H1 (cell line): ENCODE measurements at regions not wholly inside any gene's neighbourhood (a gene's known extent, or its start where the extent isn't known, plus 50 kb on each side); places are given as distances from the start of the nearest gene placed in this dataset.

Source experiments
- BCL11A ChIP-seq, 2 experiments: IDR thresholded peaks; one replicate each; pipeline ENCODE4 v1.6.1; 2011; ENCODE audit warnings: low read depth in 2 of 2, low read length in 2 of 2, mild to moderate bottlenecking in 2 of 2
- FOSL1 ChIP-seq: IDR thresholded peaks from 2 replicates; pipeline ENCODE4 v1.6.1; 2011; ENCODE audit warnings: mild to moderate bottlenecking, low read depth, low read length, moderate library complexity; ENCODE audit not compliant: insufficient read depth
- KDM1A ChIP-seq: fragments of 200-600, 300-600 bp; sonication (generic); IDR thresholded peaks from 2 replicates; pipeline ENCODE4 v1.7.1; 2016; ENCODE audit warnings: mild to moderate bottlenecking, low read length, borderline replicate concordance
- SIN3A ChIP-seq, 2 experiments: IDR thresholded peaks in 1 of 2; conservative IDR thresholded peaks in 1 of 2; 2 replicates each; pipeline ENCODE4 v1.6.1; 2011 to 2012; ENCODE audit warnings: low read length in 2 of 2, improper control_type of control experiment in 1 of 2, low read depth in 1 of 2, mild to moderate bottlenecking in 1 of 2
- SIRT6 ChIP-seq: IDR thresholded peaks from one replicate; pipeline ENCODE4 v1.7.1; 2012; ENCODE audit warnings: low read length, inconsistent platforms
- SP2 ChIP-seq: IDR thresholded peaks from 2 replicates; pipeline ENCODE4 v1.6.1; 2012; ENCODE audit warnings: mild to moderate bottlenecking, low read length, inconsistent platforms

- TF ChIP-seq KDM1A, result no peak
- no peak for TF ChIP-seq SP2
- no peak for TF ChIP-seq BCL11A (IDR thresholded peaks at IDR 0.05; ENCODE audit: low read depth in 2 of 2, low read length in 2 of 2)
- no peak for TF ChIP-seq SIRT6
- TF ChIP-seq SIN3A (conservative IDR thresholded peaks at IDR 0.05 in 1 of 2, IDR thresholded peaks at IDR 0.05 in 1 of 2; ENCODE audit: low read depth in 1 of 2, low read length in 2 of 2), result no peak
- TF ChIP-seq FOSL1, result no peak
Measured at GRCh38 chr3:137219801-137220445, 262.1 kb downstream of the IL20RB start (continued).
